ENCODE measurements at regions not wholly inside any gene's neighbourhood (a gene's known extent, or its start where the extent isn't known, plus 50 kb on each side); places are given as distances from the start of the nearest gene placed in this dataset.

- H3K27ac ChIP-seq (ENCODE audit: insufficient read depth, low read depth, low read length), result no peak overlapping the region
- no peaks in the 10 kb centered on the region for H3K9me1 ChIP-seq (replicated peaks; ENCODE audit: control insufficient read depth, extremely low read depth, insufficient read depth, low read length)
- ChIA-PET CTCF (no interaction called here), POLR2A (no interaction called here)
- DNase-seq (ENCODE audit: low read depth, low spot score) (no peak), FAIRE-seq (no peak)
- H3K9ac ChIP-seq (replicated peaks; ENCODE audit: extremely low read depth, insufficient read depth, low read length), result no peak overlapping the region
- dilution Hi-C loops (cut with MboI; ENCODE audit: extremely low pct_ligation_motif_present, low sequenced_read_pairs), result no loop called here
- H3K4me3 ChIP-seq (replicated peaks in 1 of 3; ENCODE audit: insufficient read depth in 1 of 3, low read depth in 1 of 3, low read length in 3 of 3), result no peak overlapping the region
- TF ChIP-seq CTCF (IDR thresholded peaks at IDR 0.05; ENCODE audit: extremely low read depth in 1 of 2, insufficient read depth in 1 of 2, low read depth in 1 of 2, low read length in 2 of 2) (no peak), JUN (IDR thresholded peaks at IDR 0.05; ENCODE audit: borderline replicate concordance, insufficient read depth, insufficient read length, low read depth) (no peak), EZH2 (IDR thresholded peaks at IDR 0.05; ENCODE audit: borderline replicate concordance, low read depth, low read length, severe bottlenecking) (no peak), MAX (IDR thresholded peaks at IDR 0.05; ENCODE audit: insufficient read depth, insufficient read length) (no peak), FOS (IDR thresholded peaks at IDR 0.05; ENCODE audit: borderline replicate concordance, insufficient read depth, low read length) (no peak), GATA2 (IDR thresholded peaks at IDR 0.05; ENCODE audit: insufficient read depth, insufficient read length, low read depth, low read length) (no peak), POLR2AphosphoS5 (IDR thresholded peaks at IDR 0.05; ENCODE audit: insufficient read depth, low read depth, low read length) (no peak), MYC (IDR thresholded peaks at IDR 0.05; ENCODE audit: low read depth, low read length) (no peak), POLR2A (IDR thresholded peaks at IDR 0.05; ENCODE audit: low read depth, low read length) (no peak)
- H3K4me2 ChIP-seq (ENCODE audit: insufficient read depth, low read length), result no peak overlapping the region
- H3K27me3 ChIP-seq (ENCODE audit: control insufficient read depth in 2 of 2, insufficient read depth in 2 of 2, low read length in 2 of 2), result peaks cover 6 to 7% of the 10 kb centered on the region in 2 experiments
- no peaks in the 10 kb centered on the region for H3K4me1 ChIP-seq (ENCODE audit: control insufficient read depth, extremely low read depth, insufficient read depth, low read length)
- no peaks in the 10 kb centered on the region for H3K79me2 ChIP-seq (ENCODE audit: control insufficient read depth, insufficient read depth, low read length)
- no peaks in the 10 kb centered on the region for H3K9me3 ChIP-seq (replicated peaks; ENCODE audit: control insufficient read depth, insufficient read depth, low read length)
- no peak overlapping the region for H2AFZ ChIP-seq (ENCODE audit: low read depth, low read length)
- no peaks in the 10 kb centered on the region for H3K36me3 ChIP-seq (ENCODE audit: control insufficient read depth in 2 of 2, extremely low read depth in 1 of 2, insufficient read depth in 2 of 2, low read length in 2 of 2)
- intact Hi-C loops (cut with micrococcal nuclease), result no loop called here
- no peaks in the 10 kb centered on the region for H4K20me1 ChIP-seq (replicated peaks; ENCODE audit: control insufficient read depth, extremely low read depth, insufficient read depth, low read length)
- BruUV-seq (replicated peaks), result no TSS peak
Observed at GRCh38 chr6:109227646-109228045, 132.3 kb downstream of the CEP57L1 start.
